Prostate gland (tissue), 2 donors: ENCODE measurements at regions not wholly inside any gene's neighbourhood (a gene's known extent, or its start where the extent isn't known, plus 50 kb on each side); places are given as distances from the start of the nearest gene placed in this dataset.

Source experiments
- DNase-seq: peaks from one replicate; pipeline ENCODE4 v3.0.0-alpha.2; 2019; ENCODE audit warnings: low spot score
- H3K27ac ChIP-seq, 2 donors: fragments of 200-600 bp; sonication (generic); 2 replicates each; pipeline ENCODE4 v1.5.1; 2017 to 2019
- H3K27me3 ChIP-seq: fragments of 200-600 bp; sonication (generic); replicated peaks from 2 replicates; pipeline ENCODE4 v1.5.1; 2019; ENCODE audit not compliant: insufficient read depth
- H3K36me3 ChIP-seq, 2 donors: fragments of 200-600 bp; sonication (generic); 1 replicate in 1 of 2; 2 replicates in 1 of 2; pipeline versions ENCODE4 v1.5.1 to v1.8.1; 2017 to 2019
- H3K4me1 ChIP-seq: fragments of 200-600 bp; sonication (generic); replicated peaks from 2 replicates; pipeline ENCODE4 v1.5.1; 2019
- H3K4me3 ChIP-seq, 2 donors: fragments of 200-600 bp; sonication (generic); 2 replicates each; pipeline ENCODE4 v1.5.1; 2017 to 2019
- H3K9me3 ChIP-seq: fragments of 200-600 bp; sonication (generic); 2 replicates; pipeline ENCODE4 v1.5.1; 2017
- POLR2A ChIP-seq: fragments of 450-650 bp; IDR thresholded peaks from one replicate; pipeline ENCODE4 v1.6.1; 2016; ENCODE audit warnings: antibody characterized with exemption, mild to moderate bottlenecking
- POLR2AphosphoS5 ChIP-seq: sonication (generic); formaldehyde crosslinking; IDR thresholded peaks from one replicate; pipeline ENCODE4 v1.6.1; 2017; ENCODE audit warnings: antibody characterized with exemption
- WGBS: methylation state at CpG from one replicate; pipeline ENCODE4 v1.1.5; 2018; 5-methylcytosine and 5-hydroxymethylcytosine counted together
- intact Hi-C: fragments of 100-400 bp; cut with DNase I; formaldehyde crosslinking; loops from one replicate; pipeline ENCODE4 v1.14.2; 2022
- TF ChIP-seq, protein P1 (sequence below), 4 experiments: fragments of 200-600 bp in 2 of 4; fragments of 450-650 bp in 2 of 4; sonication (generic) in 2 of 4; IDR thresholded peaks; 1 replicate in 3 of 4; 2 replicates in 1 of 4; pipeline ENCODE4 v1.5.1; 2016 to 2019; ENCODE audit warnings: antibody characterized with exemption in 4 of 4, mild to moderate bottlenecking in 2 of 4, moderate library complexity in 2 of 4

DNA sequence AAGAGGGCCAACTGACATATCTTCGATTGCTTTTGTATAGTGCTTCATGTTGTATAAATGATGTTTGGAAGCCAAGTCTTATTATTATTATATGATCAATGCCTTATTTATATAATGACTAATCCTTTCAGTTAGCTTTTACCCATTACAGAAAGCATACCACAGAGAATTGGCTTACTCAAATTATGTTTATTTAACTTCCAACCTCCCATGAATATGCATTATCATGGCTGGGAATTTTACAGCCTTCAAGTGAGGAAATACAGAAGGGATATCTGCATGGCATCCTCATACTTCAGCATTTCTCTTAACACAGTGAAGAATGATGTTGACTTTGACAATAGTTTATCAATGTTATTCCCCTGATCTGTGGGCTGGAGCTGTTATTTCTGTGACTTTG lies 225.9 kb upstream of the GAP43 start:
- DNase-seq = no peak
- Histone ChIP-seq H3K4me1 (no peaks in the 10 kb centered on the region), H3K9me3 (no peaks in the 10 kb centered on the region), H3K27ac (no peak overlapping the region), H3K4me3 (no peak overlapping the region), H3K36me3 (no peaks in the 10 kb centered on the region), H3K27me3 (no peaks in the 10 kb centered on the region)
- no peak for TF ChIP-seq POLR2A
- TF ChIP-seq, protein P1, sequence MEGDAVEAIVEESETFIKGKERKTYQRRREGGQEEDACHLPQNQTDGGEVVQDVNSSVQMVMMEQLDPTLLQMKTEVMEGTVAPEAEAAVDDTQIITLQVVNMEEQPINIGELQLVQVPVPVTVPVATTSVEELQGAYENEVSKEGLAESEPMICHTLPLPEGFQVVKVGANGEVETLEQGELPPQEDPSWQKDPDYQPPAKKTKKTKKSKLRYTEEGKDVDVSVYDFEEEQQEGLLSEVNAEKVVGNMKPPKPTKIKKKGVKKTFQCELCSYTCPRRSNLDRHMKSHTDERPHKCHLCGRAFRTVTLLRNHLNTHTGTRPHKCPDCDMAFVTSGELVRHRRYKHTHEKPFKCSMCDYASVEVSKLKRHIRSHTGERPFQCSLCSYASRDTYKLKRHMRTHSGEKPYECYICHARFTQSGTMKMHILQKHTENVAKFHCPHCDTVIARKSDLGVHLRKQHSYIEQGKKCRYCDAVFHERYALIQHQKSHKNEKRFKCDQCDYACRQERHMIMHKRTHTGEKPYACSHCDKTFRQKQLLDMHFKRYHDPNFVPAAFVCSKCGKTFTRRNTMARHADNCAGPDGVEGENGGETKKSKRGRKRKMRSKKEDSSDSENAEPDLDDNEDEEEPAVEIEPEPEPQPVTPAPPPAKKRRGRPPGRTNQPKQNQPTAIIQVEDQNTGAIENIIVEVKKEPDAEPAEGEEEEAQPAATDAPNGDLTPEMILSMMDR (IDR thresholded peaks at IDR 0.05) = no peak
- no peak for TF ChIP-seq POLR2AphosphoS5
- intact Hi-C loops = no loop called here
- 89% methylated on average over 1 of the region's 1 CpG for WGBS

DNA sequence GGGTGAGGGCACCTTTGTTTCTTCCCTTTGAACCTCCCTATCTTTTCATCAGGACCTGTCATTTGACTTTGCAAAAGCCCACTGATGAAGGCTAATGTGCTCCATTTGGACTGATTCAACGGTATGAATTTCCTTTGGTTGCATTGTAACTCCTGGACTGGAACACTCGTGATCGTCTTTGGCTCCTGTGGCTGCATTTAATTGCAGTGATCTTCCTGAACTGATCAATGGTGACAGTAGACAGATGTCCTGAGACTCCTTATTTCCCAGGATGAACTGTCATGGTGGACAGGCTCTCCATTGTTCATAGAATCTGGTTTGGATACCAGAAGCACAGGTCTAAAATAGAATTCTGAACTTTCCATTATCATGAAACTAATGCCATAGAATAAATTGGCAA lies 224.8 kb upstream of the GAP43 start:
- Histone ChIP-seq H3K36me3 (no peaks in the 10 kb centered on the region), H3K9me3 (no peaks in the 10 kb centered on the region), H3K27ac (no peak overlapping the region), H3K27me3 (no peaks in the 10 kb centered on the region), H3K4me3 (no peak overlapping the region), H3K4me1 (no peaks in the 10 kb centered on the region)
- TF ChIP-seq POLR2A (no peak), POLR2AphosphoS5 (no peak)
- TF ChIP-seq, protein P1 (IDR thresholded peaks at IDR 0.05) = no peak
- WGBS = 82% methylated on average over 3 of the region's 3 CpGs
- no peak for DNase-seq
- intact Hi-C loops = no loop called here

GRCh38 chr3:115399750-115400149 lies 223.6 kb upstream of the GAP43 start:
- Histone ChIP-seq H3K27me3 (no peaks in the 10 kb centered on the region), H3K4me1 (no peaks in the 10 kb centered on the region), H3K27ac (no peak overlapping the region), H3K9me3 (no peaks in the 10 kb centered on the region), H3K4me3 (no peak overlapping the region), H3K36me3 (no peaks in the 10 kb centered on the region)
- WGBS = 88% methylated on average over 4 of the region's 4 CpGs
- intact Hi-C loops = no loop called here
- TF ChIP-seq POLR2AphosphoS5 (no peak), POLR2A (no peak)
- TF ChIP-seq, protein P1 (IDR thresholded peaks at IDR 0.05) = no peak
- DNase-seq = no peak

DNA sequence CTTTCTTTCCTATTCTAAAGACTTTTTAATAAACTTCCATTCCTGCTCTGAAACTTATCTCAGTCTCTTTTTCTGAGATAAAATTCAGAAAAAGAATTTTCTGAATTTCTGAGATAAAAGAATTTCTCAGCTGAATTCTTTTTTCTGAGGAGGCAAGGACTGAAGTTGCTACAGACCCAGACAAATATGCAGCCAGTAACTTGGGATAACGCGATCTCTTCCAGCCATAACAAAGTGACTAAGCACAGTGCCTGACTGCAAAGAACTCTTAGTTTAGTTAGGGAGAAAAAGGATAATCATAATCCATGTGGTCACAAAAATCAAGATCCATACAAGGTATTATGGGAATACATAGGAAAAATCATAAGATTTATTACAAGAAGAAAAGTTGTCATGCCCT lies 222.0 kb upstream of the GAP43 start:
- DNase-seq = no peak
- Histone ChIP-seq H3K27ac (no peak overlapping the region), H3K4me3 (no peak overlapping the region)

GRCh38 chr3:115401851-115402501 lies 221.3 kb upstream of the GAP43 start:
- Histone ChIP-seq H3K27me3 (no peaks in the 10 kb centered on the region), H3K36me3 (no peaks in the 10 kb centered on the region), H3K4me3 (no peak overlapping the region), H3K27ac (no peak overlapping the region), H3K4me1 (no peaks in the 10 kb centered on the region), H3K9me3 (no peaks in the 10 kb centered on the region)
- intact Hi-C loops = no loop called here
- TF ChIP-seq, protein P1 (IDR thresholded peaks at IDR 0.05) = no peak
- TF ChIP-seq POLR2AphosphoS5 = no peak
- no peak for TF ChIP-seq POLR2A
- DNase-seq = no peak
- WGBS = 85% methylated on average over 1 of the region's 1 CpG

More for the DNA sequence above, 222.0 kb upstream of the GAP43 start:
- WGBS = 89% methylated on average over 2 of the region's 2 CpGs
- Histone ChIP-seq H3K4me1 (no peaks in the 10 kb centered on the region), H3K9me3 (no peaks in the 10 kb centered on the region), H3K36me3 (no peaks in the 10 kb centered on the region), H3K27me3 (no peaks in the 10 kb centered on the region)
- intact Hi-C loops = no loop called here
- TF ChIP-seq POLR2A (no peak), POLR2AphosphoS5 (no peak)
- TF ChIP-seq, protein P1 (IDR thresholded peaks at IDR 0.05) = no peak
